Activated CD4-positive, alpha-beta T cell treated with anti-CD3 and anti-CD28 coated beads, Interleukin-2, amount 50 U/mL, for 16 hours (primary cell): ENCODE measurements at regions not wholly inside any gene's neighbourhood (a gene's known extent, or its start where the extent isn't known, plus 50 kb on each side); places are given as distances from the start of the nearest gene placed in this dataset.
A peak's percentile ranks its signal among the peaks of the same experiment; 100 is the strongest.

Experiments used
- DNase-seq: peaks from one replicate; pipeline ENCODE4 v3.0.0-alpha.2; 2020

DNA sequence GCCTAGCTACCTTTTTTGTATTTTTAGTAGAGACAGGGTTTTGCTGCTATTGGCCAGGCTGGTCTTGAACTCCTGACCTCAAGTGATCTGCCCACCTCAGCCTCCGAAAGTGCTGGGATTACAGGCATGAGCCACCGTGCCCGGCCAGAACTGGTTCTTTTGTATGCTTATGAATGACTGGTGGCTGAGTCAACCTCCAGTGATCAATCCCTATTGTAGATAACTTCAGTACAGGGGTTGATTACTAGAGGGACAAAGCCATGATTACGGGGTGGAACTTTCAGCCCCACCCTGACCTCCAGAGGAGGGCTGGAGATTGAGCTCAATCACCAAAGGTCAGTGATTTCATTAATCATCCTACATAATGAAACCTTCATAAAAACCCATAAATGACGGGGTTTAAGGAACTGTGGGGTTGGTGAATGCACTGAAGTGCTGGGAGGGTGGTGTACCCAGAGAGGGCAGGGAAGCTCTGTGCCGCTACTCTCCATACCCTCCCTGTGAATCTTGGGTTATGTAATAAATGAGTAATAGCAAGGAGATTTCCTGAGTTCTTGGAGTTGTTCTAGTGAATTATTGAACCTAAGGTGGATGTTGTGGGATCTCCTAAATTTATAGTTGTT lies 281.8 kb upstream of the CXCR4 start:
- no peak for DNase-seq

DNA sequence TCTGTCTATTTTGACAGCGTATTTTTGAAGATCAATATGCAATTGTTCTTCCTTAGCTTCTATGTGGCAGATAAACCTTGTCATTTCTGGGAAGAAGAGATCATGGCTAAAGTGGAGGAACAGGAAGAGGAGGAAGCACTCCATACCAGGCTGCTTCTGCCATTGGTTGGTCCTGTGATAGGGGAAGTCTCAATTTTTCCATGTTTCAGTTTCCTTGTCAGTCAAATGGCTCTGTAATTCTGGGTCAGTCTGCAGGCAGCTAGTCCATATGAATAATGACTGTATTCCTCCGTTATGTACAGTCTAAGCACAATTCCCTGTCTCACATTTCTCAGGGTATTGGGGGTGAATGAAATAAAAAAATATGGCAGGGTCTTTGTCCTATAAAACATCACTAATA lies 277.6 kb upstream of the CXCR4 start:
- no peak for DNase-seq

DNA sequence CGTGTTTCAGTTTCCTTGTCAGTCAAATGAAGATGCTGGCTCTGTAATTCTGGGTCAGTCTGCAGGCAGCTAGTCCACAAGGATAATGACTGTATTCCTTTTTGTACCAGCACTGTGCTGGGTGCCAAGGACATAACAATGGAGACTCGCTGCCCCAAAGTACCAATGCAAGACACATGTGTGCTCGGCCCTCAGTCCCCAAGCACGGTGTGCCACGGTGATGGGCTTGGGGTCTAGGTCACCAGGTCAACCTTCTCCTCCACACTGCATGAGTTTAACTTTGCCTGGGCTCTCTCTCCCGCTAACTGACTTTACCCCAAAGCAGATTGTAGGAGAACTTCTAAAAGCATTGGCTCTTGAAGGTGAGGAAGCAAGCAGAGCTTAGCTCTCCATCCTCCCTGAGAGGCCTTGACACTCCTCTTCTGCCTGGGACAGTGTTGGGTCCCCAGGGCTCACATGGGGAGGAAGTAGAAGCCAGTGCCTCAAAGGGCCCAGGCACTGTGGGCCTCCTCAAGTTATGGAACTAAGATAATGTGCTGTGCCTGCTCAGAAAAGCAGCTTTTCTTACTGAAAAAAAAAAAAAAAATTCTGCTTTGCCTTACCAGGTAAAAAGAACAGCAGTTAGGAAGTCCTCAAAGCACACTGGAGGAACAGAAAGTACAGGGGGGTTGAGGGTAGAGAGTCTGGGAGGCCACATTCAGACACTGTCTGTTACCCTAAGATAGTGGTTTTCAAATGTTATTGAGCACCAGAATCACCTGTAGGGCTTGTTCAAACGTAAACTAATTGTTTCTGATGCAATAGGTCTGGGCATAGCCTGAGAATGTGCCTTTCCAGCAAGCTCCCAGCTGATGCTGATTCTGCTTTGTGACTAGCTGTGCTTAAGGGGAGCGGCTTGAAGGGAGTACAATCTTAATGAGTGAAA lies 276.4 kb upstream of the CXCR4 start:
- DNase-seq = no peak

- no peak for DNase-seq
Observed at GRCh38 chr2:136393514-136393913, 275.6 kb upstream of the CXCR4 start.

DNA sequence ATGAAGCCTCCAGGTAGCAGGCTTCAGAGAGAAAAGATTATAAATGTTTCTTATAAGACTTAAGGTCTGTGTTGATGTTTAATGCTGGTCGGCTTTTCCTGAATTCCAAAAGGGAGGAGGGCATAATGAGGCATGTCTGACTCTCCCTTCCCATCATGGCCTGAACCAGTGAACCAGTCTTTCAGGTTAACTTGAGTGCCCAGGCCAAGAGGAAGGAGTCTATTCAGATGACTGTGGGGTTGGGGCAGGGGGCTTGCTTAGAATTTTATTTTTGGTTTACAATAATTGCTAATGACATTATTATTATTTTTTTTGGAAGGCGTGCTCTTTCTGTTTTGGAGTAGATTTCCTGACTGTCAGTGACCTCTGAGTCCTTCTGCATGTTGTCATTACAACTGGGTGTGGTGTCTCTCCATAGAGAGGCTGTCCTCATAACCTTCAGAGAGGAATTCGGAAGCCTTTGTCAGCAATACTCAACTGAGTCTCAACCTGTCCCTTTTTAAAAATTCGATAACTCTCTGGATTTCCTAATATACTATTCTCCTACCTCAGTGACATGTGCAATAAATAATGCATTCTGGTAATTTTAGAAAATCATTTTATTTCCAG lies 275.1 kb upstream of the CXCR4 start:
- no peak for DNase-seq

DNA sequence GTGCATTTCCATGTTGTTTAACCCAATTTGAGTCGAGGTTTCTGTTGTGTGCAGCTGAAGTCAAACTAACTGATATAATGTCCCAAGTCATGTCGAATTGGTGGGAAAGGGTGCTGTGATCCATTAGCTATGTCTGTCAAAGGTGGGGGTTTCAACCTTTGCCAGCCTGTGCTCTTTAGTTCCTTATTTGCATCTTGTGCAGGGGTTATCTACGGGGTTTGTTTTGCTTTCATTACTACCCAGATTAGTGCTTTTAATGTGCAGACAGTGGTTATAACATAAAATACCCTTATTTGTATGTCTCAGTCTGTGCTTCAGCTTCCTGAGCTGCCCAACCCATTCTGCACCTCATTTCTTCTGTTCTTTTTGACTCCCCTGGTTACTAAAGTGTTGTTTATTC lies 271.9 kb upstream of the CXCR4 start:
- DNase-seq = no peak

DNA sequence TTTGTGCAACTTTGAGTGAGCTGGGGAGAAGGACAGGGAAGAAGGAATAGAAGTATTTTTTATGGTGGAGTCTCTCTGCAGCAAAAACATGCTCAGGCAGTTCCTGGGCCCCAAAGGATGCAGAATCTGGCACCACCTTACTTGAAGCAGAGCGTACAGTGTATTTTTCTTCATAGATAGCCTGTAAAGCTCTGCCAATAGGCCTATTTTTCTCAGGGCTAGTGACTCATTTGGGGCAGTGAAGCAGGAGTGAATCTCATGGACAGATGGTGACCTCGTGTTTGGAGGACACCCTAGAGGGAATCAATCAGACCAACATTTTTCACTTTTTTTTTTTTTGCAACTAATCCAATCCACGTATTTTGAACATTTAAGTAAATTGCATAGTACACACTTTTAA lies 268.1 kb upstream of the CXCR4 start:
- DNase-seq = no peak

DNA sequence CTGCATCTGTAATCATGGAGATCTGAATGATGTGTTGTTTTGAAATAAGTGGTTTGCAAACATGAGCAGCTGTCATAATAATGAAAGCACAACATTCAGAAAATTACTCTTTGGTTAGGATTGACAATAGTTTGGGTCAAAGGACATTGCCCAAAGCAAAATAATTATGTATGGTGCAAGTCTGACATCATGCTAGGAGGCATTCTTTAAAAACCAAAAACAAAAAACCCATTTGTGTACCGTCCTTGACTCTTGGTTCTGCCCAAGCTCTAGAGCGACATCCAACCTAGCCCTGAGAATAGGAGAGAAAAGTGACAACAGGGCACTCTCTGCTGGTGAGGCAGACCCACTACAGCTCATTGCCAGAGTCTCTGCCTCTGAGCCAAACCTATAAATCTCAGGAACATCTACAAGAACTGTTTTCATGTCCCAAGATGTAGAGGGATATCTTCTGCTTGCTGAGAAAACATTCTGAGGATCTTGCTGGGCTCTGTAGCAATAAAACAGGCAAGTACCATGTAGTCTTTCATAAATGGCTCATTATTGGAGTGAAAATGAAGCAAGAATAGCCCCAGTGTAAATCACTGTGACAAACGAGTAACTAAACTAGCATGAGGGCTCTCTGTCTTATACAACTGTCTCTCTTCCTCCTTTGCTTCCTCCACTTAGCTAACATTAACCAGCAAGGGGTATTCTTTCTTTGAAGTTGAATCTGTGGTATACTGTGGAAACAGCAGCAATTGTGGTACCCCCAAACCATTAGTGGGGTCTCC lies 266.8 kb upstream of the CXCR4 start:
- DNase-seq = peak; percentile 72

GRCh38 chr2:136383167-136383566 lies 265.2 kb upstream of the CXCR4 start:
- no peak for DNase-seq

GRCh38 chr2:136381722-136382633 lies 264.0 kb upstream of the CXCR4 start:
- DNase-seq = peak; percentile 97

- no peak for DNase-seq
Observed at GRCh38 chr2:136381245-136381644, 263.3 kb upstream of the CXCR4 start.

DNA sequence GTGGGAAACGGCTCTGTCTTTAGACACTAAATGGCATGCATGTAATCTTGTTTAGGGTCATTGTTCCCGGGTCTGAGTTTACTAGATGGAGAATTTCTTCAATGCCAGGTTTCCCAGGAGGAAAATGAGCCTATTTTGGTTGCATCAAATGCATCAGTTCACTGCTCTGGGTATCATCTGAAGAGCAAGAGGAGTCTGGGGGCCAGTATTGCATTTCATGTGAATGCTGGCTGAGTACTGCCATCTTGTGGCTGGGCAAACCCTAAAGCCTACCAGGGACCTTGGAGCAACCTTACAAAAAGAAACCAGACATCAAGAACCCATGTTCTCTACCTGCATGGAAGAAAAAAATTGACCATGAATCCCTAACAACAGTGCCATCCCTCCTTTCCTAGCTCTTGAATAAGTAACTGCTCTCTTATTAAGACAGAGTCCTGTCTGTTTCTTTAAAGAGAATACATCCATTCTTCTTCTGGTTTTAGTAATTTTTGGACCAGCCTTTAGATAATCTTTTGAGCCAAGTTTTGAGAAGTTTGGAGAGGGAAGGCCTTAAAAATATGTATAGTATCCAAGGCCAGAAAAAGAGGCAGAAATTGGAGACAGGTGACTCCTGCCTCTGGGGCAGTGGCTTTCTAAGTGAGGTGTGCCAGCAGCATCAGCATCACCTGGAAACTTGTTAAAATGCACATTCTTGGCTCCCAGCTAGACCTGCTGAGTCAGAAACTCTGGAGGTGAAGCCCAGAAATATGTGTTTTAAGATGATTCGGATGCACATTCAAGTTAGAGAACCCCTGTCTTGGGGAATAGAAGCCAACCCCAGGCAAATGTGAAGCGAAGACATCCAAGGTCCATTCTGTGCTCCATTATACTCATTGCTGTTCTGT lies 261.0 kb upstream of the CXCR4 start:
- DNase-seq = peak; percentile 82

DNA sequence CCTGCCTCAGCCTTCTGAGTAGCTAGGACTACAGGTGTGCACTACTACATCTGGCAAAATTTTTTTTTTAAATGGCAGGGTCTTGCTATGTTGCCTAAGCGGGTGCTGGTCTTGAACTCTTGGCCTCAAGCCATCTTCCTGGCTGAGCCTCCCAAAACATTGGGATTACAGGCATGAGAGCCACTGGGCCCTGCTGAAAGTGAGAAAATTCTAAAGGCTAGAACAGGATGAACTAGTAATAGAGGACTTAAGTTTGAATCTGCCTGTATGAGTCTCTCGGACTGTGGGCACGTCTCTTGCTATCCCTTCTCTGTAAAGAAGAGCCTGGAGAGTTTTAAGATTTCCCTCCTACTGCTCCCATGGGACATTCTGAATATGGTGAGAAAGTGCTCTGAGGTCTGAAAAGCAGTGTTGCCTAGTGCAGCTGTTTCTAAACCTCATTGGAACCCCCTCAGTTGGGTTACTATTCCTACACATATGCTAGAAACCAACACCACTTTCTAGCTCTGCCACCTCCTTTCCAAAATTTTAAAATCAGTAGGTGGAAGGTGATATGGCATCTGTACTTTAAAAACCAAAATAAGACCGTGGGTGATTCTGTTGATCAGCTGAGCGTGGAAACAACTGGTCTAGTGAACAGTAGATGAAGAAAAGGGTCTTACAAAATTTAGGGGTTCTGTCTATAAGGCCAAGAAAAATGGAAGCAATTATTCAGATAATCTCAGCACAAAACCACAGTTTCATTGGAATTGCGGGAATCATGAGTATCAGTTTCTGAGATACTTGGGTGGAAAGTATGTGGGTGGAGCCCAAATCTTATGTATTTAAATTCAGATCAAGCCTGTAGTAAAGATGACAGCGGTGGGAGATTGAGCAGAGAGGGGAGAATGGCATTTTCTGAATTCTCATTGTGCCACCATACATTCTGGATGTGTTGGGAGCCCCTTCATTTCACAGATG lies 259.8 kb upstream of the CXCR4 start:
- DNase-seq = no peak

DNA sequence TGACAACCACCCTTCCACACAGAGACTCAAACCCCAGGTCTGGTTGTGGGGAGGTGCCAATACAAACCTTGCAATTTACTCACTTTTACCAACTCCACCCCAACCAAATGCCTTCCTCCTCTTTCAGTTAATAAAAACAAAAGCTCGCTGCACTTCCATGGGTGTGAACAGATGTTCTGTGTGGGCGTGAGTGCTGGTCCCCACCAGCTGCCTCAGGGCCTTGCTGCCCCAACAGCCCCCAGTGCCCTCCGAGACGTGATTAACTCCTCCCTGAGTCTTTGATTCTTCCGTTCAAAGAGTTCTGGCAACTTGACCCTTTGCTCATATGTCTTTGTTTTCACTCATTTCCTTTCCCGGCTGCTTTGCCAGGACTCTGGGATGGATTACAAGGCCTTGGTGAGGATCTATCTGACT lies 258.9 kb upstream of the CXCR4 start:
- DNase-seq = no peak

- no peak for DNase-seq
Observed at GRCh38 chr2:136376211-136376610, 258.3 kb upstream of the CXCR4 start.

- peak; percentile 80 for DNase-seq
Observed at GRCh38 chr2:136375017-136375901, 257.3 kb upstream of the CXCR4 start.

DNA sequence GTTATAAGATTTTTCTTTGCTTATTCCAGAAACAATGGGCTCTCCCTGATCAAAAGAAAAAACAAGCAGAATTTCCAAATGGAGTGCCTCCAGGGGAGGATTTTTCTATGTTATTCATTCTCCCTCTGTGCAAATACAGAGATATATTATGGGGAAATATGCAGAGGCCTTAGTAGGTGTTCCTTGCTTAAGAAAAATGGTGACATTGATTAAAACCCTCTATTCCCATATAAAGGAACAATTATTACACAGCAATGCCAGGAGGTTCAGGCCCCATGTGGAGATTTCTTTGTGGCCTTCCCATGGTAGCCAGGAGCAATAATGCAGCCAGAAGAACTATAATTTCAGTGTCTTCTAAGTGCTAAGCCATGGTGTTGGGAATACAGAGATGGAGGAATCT lies 255.9 kb upstream of the CXCR4 start:
- no peak for DNase-seq

GRCh38 chr2:136373029-136373428 lies 255.1 kb upstream of the CXCR4 start:
- no peak for DNase-seq

DNA sequence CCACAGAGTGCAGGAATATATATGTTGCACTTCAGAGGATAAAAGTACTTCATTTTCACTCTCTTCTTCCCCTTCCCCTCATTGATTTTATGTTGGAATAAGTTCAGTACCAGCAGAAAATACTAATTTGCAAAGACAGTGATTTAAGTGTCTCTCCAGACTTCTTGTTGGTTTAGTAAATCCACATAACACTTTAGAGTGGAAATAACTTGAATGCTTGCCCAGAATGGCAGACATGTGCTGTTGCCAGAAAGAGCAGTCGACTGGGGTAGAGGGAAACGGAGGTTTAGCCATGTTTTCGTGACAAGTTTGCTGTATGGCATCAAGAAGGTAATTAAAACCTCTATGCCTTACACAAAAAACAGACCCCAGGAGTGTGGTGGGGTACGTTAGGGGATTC lies 246.0 kb upstream of the CXCR4 start:
- no peak for DNase-seq
